Right lobe of liver (tissue), 4 donors: ENCODE measurements at regions not wholly inside any gene's neighbourhood (a gene's known extent, or its start where the extent isn't known, plus 50 kb on each side); places are given as distances from the start of the nearest gene placed in this dataset.

ENCODE experiments used
- POLR2A ChIP-seq: fragments of 450-650 bp; IDR thresholded peaks from one replicate; pipeline ENCODE4 v1.6.1; 2017; ENCODE audit warnings: antibody characterized with exemption, mild to moderate bottlenecking
- TF ChIP-seq, protein P1 (sequence below), 4 donors: fragments of 200-600 bp in 3 of 4; fragments of 450-650 bp in 1 of 4; IDR thresholded peaks; one replicate each; pipeline versions ENCODE4 v1.5.1 to v1.8.0; 2016 to 2022; ENCODE audit warnings: antibody characterized with exemption in 4 of 4, mild to moderate bottlenecking in 2 of 4
- donor health status: DM: no; HTN: no; CAD: no.
- donor health status: DM: no; HTN: no; CAD: no.
- donor health status: DM: no; HTN: yes; CAD: no.

DNA sequence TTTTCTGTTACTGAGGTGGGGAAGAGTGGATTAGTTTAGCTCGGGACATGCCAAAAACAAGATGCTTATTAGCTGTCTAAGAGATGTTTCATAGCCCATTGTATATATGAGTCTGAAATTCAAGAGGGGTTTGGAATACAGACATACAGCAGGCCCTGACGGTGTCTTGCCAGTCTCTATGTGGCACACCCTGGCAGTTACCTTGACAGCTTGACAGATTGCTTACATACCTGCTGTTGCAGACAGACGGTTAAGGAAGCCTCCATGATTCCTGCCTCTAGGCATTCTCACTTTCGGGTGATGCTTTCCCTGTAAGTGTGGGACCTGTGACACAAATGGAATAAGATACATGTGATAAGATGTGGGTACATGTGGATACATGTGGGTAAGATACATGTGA, 95.0 kb downstream of the QRSL1 start:
- TF ChIP-seq, protein P1, sequence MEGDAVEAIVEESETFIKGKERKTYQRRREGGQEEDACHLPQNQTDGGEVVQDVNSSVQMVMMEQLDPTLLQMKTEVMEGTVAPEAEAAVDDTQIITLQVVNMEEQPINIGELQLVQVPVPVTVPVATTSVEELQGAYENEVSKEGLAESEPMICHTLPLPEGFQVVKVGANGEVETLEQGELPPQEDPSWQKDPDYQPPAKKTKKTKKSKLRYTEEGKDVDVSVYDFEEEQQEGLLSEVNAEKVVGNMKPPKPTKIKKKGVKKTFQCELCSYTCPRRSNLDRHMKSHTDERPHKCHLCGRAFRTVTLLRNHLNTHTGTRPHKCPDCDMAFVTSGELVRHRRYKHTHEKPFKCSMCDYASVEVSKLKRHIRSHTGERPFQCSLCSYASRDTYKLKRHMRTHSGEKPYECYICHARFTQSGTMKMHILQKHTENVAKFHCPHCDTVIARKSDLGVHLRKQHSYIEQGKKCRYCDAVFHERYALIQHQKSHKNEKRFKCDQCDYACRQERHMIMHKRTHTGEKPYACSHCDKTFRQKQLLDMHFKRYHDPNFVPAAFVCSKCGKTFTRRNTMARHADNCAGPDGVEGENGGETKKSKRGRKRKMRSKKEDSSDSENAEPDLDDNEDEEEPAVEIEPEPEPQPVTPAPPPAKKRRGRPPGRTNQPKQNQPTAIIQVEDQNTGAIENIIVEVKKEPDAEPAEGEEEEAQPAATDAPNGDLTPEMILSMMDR (IDR thresholded peaks at IDR 0.05), result no peak
- no peak for TF ChIP-seq POLR2A
